ENCODE measurements at regions not wholly inside any gene's neighbourhood (a gene's known extent, or its start where the extent isn't known, plus 50 kb on each side); places are given as distances from the start of the nearest gene placed in this dataset.

GRCh38 chr20:60581606-60582115 lies 623.4 kb downstream of the CDH26 start:
- H3K4me3 ChIP-seq, result no peak overlapping the region
- no peaks in the 10 kb centered on the region for H3K9me3 ChIP-seq
- intact Hi-C loops (cut with DNase I; ENCODE audit: low total_unique reads), result no loop called here
- no peak overlapping the region for H3K27ac ChIP-seq
- H3K27me3 ChIP-seq, result peaks cover 0 to 15% (median 0%) of the 10 kb centered on the region in 3 donors
- no peaks in the 10 kb centered on the region for H3K36me3 ChIP-seq
- no peaks in the 10 kb centered on the region for H3K4me1 ChIP-seq
- TF ChIP-seq CTCF (IDR thresholded peaks at IDR 0.05) (no peak), POLR2AphosphoS5 (IDR thresholded peaks at IDR 0.05) (no peak), EP300 (IDR thresholded peaks at IDR 0.05) (no peak), POLR2A (IDR thresholded peaks at IDR 0.05) (no peak)
- DNase-seq, result no peak
- WGBS, 5 donors, result 59 to 77% (median 71%) methylated on average over 4 of the region's 4 CpGs

- Histone ChIP-seq H3K4me1 (no peaks in the 10 kb centered on the region), H3K36me3 (no peaks in the 10 kb centered on the region), H3K27ac (no peak overlapping the region), H3K9me3 (peaks cover 0 to 3% (median 0%) of the 10 kb centered on the region in 4 donors), H3K4me3 (no peak overlapping the region), H3K27me3 (peaks cover 0 to 15% (median 0%) of the 10 kb centered on the region in 3 donors)
- DNase-seq, result no peak
- intact Hi-C loops (cut with DNase I; ENCODE audit: low total_unique reads), result no loop called here
- 78 to 87% (median 82%) methylated on average over 2 of the region's 2 CpGs for WGBS, 5 donors
- TF ChIP-seq POLR2AphosphoS5 (IDR thresholded peaks at IDR 0.05) (no peak), CTCF (IDR thresholded peaks at IDR 0.05) (no peak), POLR2A (IDR thresholded peaks at IDR 0.05) (no peak), EP300 (IDR thresholded peaks at IDR 0.05) (no peak)
Measured at GRCh38 chr20:60583741-60584140, 625.5 kb downstream of the CDH26 start.

- Histone ChIP-seq H3K9me3 (peaks cover 0 to 3% (median 0%) of the 10 kb centered on the region in 4 donors), H3K4me3 (no peak overlapping the region), H3K27ac (no peak overlapping the region), H3K36me3 (no peaks in the 10 kb centered on the region), H3K4me1 (no peaks in the 10 kb centered on the region), H3K27me3 (peaks cover 0 to 15% (median 0%) of the 10 kb centered on the region in 3 donors)
- intact Hi-C loops (cut with DNase I; ENCODE audit: low total_unique reads), result no loop called here
- no peak for DNase-seq
- 66 to 76% (median 72%) methylated on average over 4 of the region's 4 CpGs for WGBS, 5 donors
- TF ChIP-seq EP300 (IDR thresholded peaks at IDR 0.05) (no peak), POLR2A (IDR thresholded peaks at IDR 0.05) (no peak), CTCF (IDR thresholded peaks at IDR 0.05) (no peak), POLR2AphosphoS5 (IDR thresholded peaks at IDR 0.05) (no peak)
Measured at GRCh38 chr20:60584221-60584620, 626.0 kb downstream of the CDH26 start.

GRCh38 chr20:60585651-60586050 lies 627.4 kb downstream of the CDH26 start:
- no peaks in the 10 kb centered on the region for H3K4me1 ChIP-seq
- no peak overlapping the region for H3K27ac ChIP-seq
- H3K27me3 ChIP-seq, result peaks cover 0 to 11% (median 0%) of the 10 kb centered on the region in 3 donors
- WGBS, 5 donors, result 70 to 77% (median 73%) methylated on average over 4 of the region's 4 CpGs
- no peaks in the 10 kb centered on the region for H3K36me3 ChIP-seq
- TF ChIP-seq CTCF (IDR thresholded peaks at IDR 0.05) (no peak), EP300 (IDR thresholded peaks at IDR 0.05) (no peak), POLR2AphosphoS5 (IDR thresholded peaks at IDR 0.05) (no peak), POLR2A (IDR thresholded peaks at IDR 0.05) (no peak)
- no peak overlapping the region for H3K4me3 ChIP-seq
- DNase-seq, result no peak
- peaks cover 0 to 3% (median 0%) of the 10 kb centered on the region in 4 donors for H3K9me3 ChIP-seq
- intact Hi-C loops (cut with DNase I; ENCODE audit: low total_unique reads), result no loop called here

Data from stomach (tissue), 8 donors.